ENCODE measurements at regions not wholly inside any gene's neighbourhood (a gene's known extent, or its start where the extent isn't known, plus 50 kb on each side); places are given as distances from the start of the nearest gene placed in this dataset.

- TF ChIP-seq YY1 (IDR thresholded peaks at IDR 0.05; ENCODE audit: insufficient read depth, insufficient read length) (no peak), SUZ12 (IDR thresholded peaks at IDR 0.05; ENCODE audit: extremely low read depth, insufficient read depth, insufficient read length) (no peak)
Observed at GRCh38 chr14:106506881-106507305, 980.5 kb downstream of the TMEM121 start.

Data from NT2/D1 (cell line).